Esophagus muscularis mucosa (tissue), 4 donors: ENCODE measurements at regions not wholly inside any gene's neighbourhood (a gene's known extent, or its start where the extent isn't known, plus 50 kb on each side); places are given as distances from the start of the nearest gene placed in this dataset.

Source experiments
- DNase-seq: peaks from one replicate; pipeline ENCODE4 v3.0.0-alpha.2; 2017; ENCODE audit errors: extremely low spot score
- H3K27ac ChIP-seq, 4 donors: fragments of 200-600 bp; sonication (generic); replicated peaks in 1 of 4; 1 replicate in 3 of 4; 2 replicates in 1 of 4; pipeline ENCODE4 v1.5.1; 2016 to 2019; ENCODE audit warnings: mild to moderate bottlenecking in 1 of 4
- H3K27me3 ChIP-seq, 4 donors: fragments of 200-600 bp; sonication (generic); one replicate each; pipeline versions ENCODE4 v1.5.1 to v1.6.0; 2016 to 2019
- H3K36me3 ChIP-seq, 4 donors: fragments of 200-600 bp; sonication (generic); one replicate each; pipeline ENCODE4 v1.5.1; 2016 to 2019
- H3K4me1 ChIP-seq, 4 donors: fragments of 200-600 bp; sonication (generic); one replicate each; pipeline ENCODE4 v1.5.1; 2016 to 2019
- H3K4me3 ChIP-seq, 4 donors: fragments of 200-600 bp; sonication (generic); 1 replicate in 2 of 4; 2 replicates in 2 of 4; pipeline ENCODE4 v1.5.1; 2016 to 2019; ENCODE audit warnings: mild to moderate bottlenecking in 4 of 4, moderate library complexity in 1 of 4
- H3K9me3 ChIP-seq, 4 donors: fragments of 200-600 bp; sonication (generic); 1 replicate in 3 of 4; 2 replicates in 1 of 4; pipeline ENCODE4 v1.5.1; 2016 to 2019
- CTCF ChIP-seq, 3 experiments: fragments of 200-600 bp in 2 of 3; fragments of 450-650 bp in 1 of 3; sonication (generic) in 2 of 3; IDR thresholded peaks; one replicate each; pipeline ENCODE4 v1.5.1; 2017 to 2019; ENCODE audit warnings: antibody characterized with exemption in 3 of 3, mild to moderate bottlenecking in 2 of 3, moderate library complexity in 1 of 3
- EP300 ChIP-seq: sonication (generic); formaldehyde crosslinking; IDR thresholded peaks from one replicate; pipeline ENCODE4 v1.6.1; 2017; ENCODE audit warnings: antibody characterized with exemption
- POLR2A ChIP-seq: fragments of 450-650 bp; IDR thresholded peaks from one replicate; pipeline ENCODE4 v1.6.1; 2017; ENCODE audit warnings: antibody characterized with exemption, moderate library complexity, mild to moderate bottlenecking, low read depth
- POLR2AphosphoS5 ChIP-seq, 2 donors: sonication (generic); formaldehyde crosslinking; IDR thresholded peaks; one replicate each; pipeline ENCODE4 v1.6.1; 2017; ENCODE audit warnings: antibody characterized with exemption in 2 of 2
- WGBS: methylation state at CpG from one replicate; pipeline ENCODE4 v1.1.5; 2018; 5-methylcytosine and 5-hydroxymethylcytosine counted together
- intact Hi-C: fragments of 100-400 bp; cut with DNase I; formaldehyde crosslinking; loops from one replicate; pipeline ENCODE4 v1.15.1; 2023

GRCh38 chr9:91074866-91075265, 273.2 kb downstream of the SYK start:
- TF ChIP-seq POLR2A (no peak), POLR2AphosphoS5 (IDR thresholded peaks at IDR 0.05) (no peak), CTCF (IDR thresholded peaks at IDR 0.05) (no peak), EP300 (no peak)
- 88% methylated on average over 13 of the region's 13 CpGs for WGBS
- no peak overlapping the region for H3K4me3 ChIP-seq

GRCh38 chr9:91075279-91075678, 273.7 kb downstream of the SYK start:
- no peak for DNase-seq
- 90% methylated on average over 8 of the region's 8 CpGs for WGBS
- no peak overlapping the region for H3K4me3 ChIP-seq
- no peaks in the 10 kb centered on the region for H3K9me3 ChIP-seq
- peaks cover 5 to 19% (median 13%) of the 10 kb centered on the region in 4 donors for H3K4me1 ChIP-seq
- H3K27me3 ChIP-seq, result no peaks in the 10 kb centered on the region
- intact Hi-C loops, result no loop called here
- H3K36me3 ChIP-seq, result no peaks in the 10 kb centered on the region
- no peak overlapping the region for H3K27ac ChIP-seq
- no peak for TF ChIP-seq POLR2AphosphoS5 (IDR thresholded peaks at IDR 0.05)
- TF ChIP-seq EP300, result no peak
- no peak for TF ChIP-seq POLR2A
- TF ChIP-seq CTCF (IDR thresholded peaks at IDR 0.05), result no peak

More at GRCh38 chr9:91074866-91075265, 273.2 kb downstream of the SYK start:
- no peak for DNase-seq
- no peaks in the 10 kb centered on the region for H3K27me3 ChIP-seq
- H3K9me3 ChIP-seq, result no peaks in the 10 kb centered on the region
- peaks cover 5 to 19% (median 13%) of the 10 kb centered on the region in 4 donors for H3K4me1 ChIP-seq
- intact Hi-C loops, result no loop called here
- no peaks in the 10 kb centered on the region for H3K36me3 ChIP-seq
- no peak overlapping the region for H3K27ac ChIP-seq

- TF ChIP-seq POLR2A, result no peak
- no peak for TF ChIP-seq EP300
- no peak for TF ChIP-seq POLR2AphosphoS5 (IDR thresholded peaks at IDR 0.05)
- no peak for TF ChIP-seq CTCF (IDR thresholded peaks at IDR 0.05)
- 89% methylated on average over 6 of the region's 6 CpGs for WGBS
Measured at GRCh38 chr9:91077624-91078368, 276.2 kb downstream of the SYK start.

GRCh38 chr9:91078369-91078695, 276.7 kb downstream of the SYK start:
- TF ChIP-seq EP300 (no peak), POLR2A (no peak), POLR2AphosphoS5 (IDR thresholded peaks at IDR 0.05) (no peak), CTCF (IDR thresholded peaks at IDR 0.05) (no peak)
- Histone ChIP-seq H3K4me3 (no peak overlapping the region), H3K9me3 (no peaks in the 10 kb centered on the region), H3K4me1 (peaks cover under 1 to 5% (median 3%) of the 10 kb centered on the region in 4 donors), H3K36me3 (no peaks in the 10 kb centered on the region), H3K27me3 (no peaks in the 10 kb centered on the region), H3K27ac (no peak overlapping the region)
- intact Hi-C loops, result no loop called here
- DNase-seq, result no peak
- WGBS, result 84% methylated on average over 5 of the region's 5 CpGs

More at GRCh38 chr9:91077624-91078368, 276.2 kb downstream of the SYK start:
- Histone ChIP-seq H3K4me3 (no peak overlapping the region), H3K4me1 (peaks cover 5 to 8% (median 6%) of the 10 kb centered on the region in 4 donors), H3K36me3 (no peaks in the 10 kb centered on the region), H3K27ac (no peak overlapping the region), H3K9me3 (no peaks in the 10 kb centered on the region), H3K27me3 (no peaks in the 10 kb centered on the region)
- intact Hi-C loops, result no loop called here
- no peak for DNase-seq

- Histone ChIP-seq H3K27ac (no peak overlapping the region), H3K36me3 (no peaks in the 10 kb centered on the region), H3K4me1 (no peaks in the 10 kb centered on the region), H3K4me3 (no peak overlapping the region), H3K9me3 (no peaks in the 10 kb centered on the region), H3K27me3 (no peaks in the 10 kb centered on the region)
- DNase-seq, result no peak
- intact Hi-C loops, result no loop called here
- TF ChIP-seq POLR2AphosphoS5 (IDR thresholded peaks at IDR 0.05), result no peak
- TF ChIP-seq CTCF (IDR thresholded peaks at IDR 0.05), result no peak
- no peak for TF ChIP-seq EP300
- TF ChIP-seq POLR2A, result no peak
- WGBS, result 71% methylated on average over 4 of the region's 4 CpGs
Measured at GRCh38 chr9:91082731-91083130, 279.0 kb downstream of the AUH start.
